PC-3 (cell line): ENCODE measurements at regions not wholly inside any gene's neighbourhood (a gene's known extent, or its start where the extent isn't known, plus 50 kb on each side); places are given as distances from the start of the nearest gene placed in this dataset.

Source experiments
- ATAC-seq: fragments of 200-7000 bp; cut with Tn5 transposase; 2 replicates; pipeline ENCODE4 v1.9.1; 2020; ENCODE audit warnings: mild to moderate bottlenecking, moderate library complexity
- BruUV-seq: library from RNA; stranded (reverse); fragments of 400-500 nt; replicated peaks from 2 replicates; lab custom pipeline; 2021; lab: Mats Ljungman, UMichigan
- CTCF ChIA-PET: fragments of 300-600 bp; sonication (Branson Sonifier 250); formaldehyde crosslinking; loops from one replicate; lab custom pipeline; 2022; ENCODE audit warnings: antibody characterized with exemption; lab: Charles Lee
- POLR2A ChIA-PET: fragments of 300-600 bp; sonication (Branson Sonifier 250); formaldehyde crosslinking; loops from one replicate; lab custom pipeline; 2022; ENCODE audit warnings: antibody characterized with exemption; ENCODE audit not compliant: unreplicated experiment; lab: Charles Lee
- DNase-seq: peaks from one replicate; pipeline ENCODE4 v3.0.0-alpha.2; 2015
- H2AFZ ChIP-seq: fragments of 300-600 bp; sonication (generic); 2 replicates; pipeline ENCODE4 v1.6.0; 2016; ENCODE audit warnings: antibody characterized with exemption, low read length
- H3F3A ChIP-seq: fragments of 300-600 bp; sonication (generic); one replicate; pipeline ENCODE4 v1.6.0; 2017; ENCODE audit warnings: antibody characterized with exemption, low read length, control low read depth, mild to moderate bottlenecking; ENCODE audit not compliant: unreplicated experiment
- H3K27ac ChIP-seq: fragments of 300-600 bp; sonication (generic); 2 replicates; pipeline ENCODE4 v1.5.1; 2016; ENCODE audit warnings: mild to moderate bottlenecking, low read length
- H3K27me3 ChIP-seq: fragments of 300-600 bp; sonication (generic); 2 replicates; pipeline ENCODE4 v1.6.1; 2016; ENCODE audit warnings: low read length, mixed read lengths
- H3K36me3 ChIP-seq: fragments of 300-600 bp; sonication (generic); 2 replicates; pipeline ENCODE4 v1.6.1; 2016; ENCODE audit warnings: low read depth, mixed run types, low read length, mixed read lengths
- H3K4me1 ChIP-seq: fragments of 300-600 bp; sonication (generic); 2 replicates; pipeline ENCODE4 v1.5.1; 2016; ENCODE audit warnings: low read length; ENCODE audit not compliant: insufficient read depth
- H3K4me2 ChIP-seq: fragments of 300-600 bp; sonication (generic); 2 replicates; pipeline ENCODE4 v1.6.0; 2016; ENCODE audit warnings: low read length
- H3K4me3 ChIP-seq: fragments of 300-600 bp; sonication (generic); 2 replicates; pipeline ENCODE4 v1.5.1; 2016; ENCODE audit warnings: mild to moderate bottlenecking, low read length, mixed read lengths
- H3K79me2 ChIP-seq: fragments of 300-600 bp; sonication (generic); 2 replicates; pipeline ENCODE4 v1.6.1; 2017; ENCODE audit warnings: low read length, mixed read lengths
- H3K9ac ChIP-seq: fragments of 300-600 bp; sonication (generic); 2 replicates; pipeline ENCODE4 v1.6.0; 2016; ENCODE audit warnings: mild to moderate bottlenecking, low read length
- H3K9me2 ChIP-seq: fragments of 300-600 bp; sonication (generic); replicated peaks from 2 replicates; pipeline ENCODE4 v1.6.1; 2016; ENCODE audit warnings: mixed run types, low read length, mixed read lengths
- H3K9me3 ChIP-seq: fragments of 300-600 bp; sonication (generic); 2 replicates; pipeline ENCODE4 v1.6.1; 2016; ENCODE audit warnings: low read length, mixed read lengths
- H4K20me1 ChIP-seq: fragments of 300-600 bp; sonication (generic); 2 replicates; pipeline ENCODE4 v1.6.1; 2016; ENCODE audit warnings: low read length, mixed read lengths
- EZH2 ChIP-seq: fragments of 300-600 bp; sonication (generic); IDR thresholded peaks from one replicate; pipeline ENCODE4 v1.6.1; 2017; ENCODE audit warnings: antibody characterized with exemption, mild to moderate bottlenecking, low read length; ENCODE audit not compliant: unreplicated experiment
- EZH2phosphoT487 ChIP-seq: fragments of 300-600 bp; sonication (generic); IDR thresholded peaks from 2 replicates; pipeline ENCODE4 v1.6.1; 2018; ENCODE audit warnings: mild to moderate bottlenecking, antibody characterized with exemption, low read length, borderline replicate concordance
- intact Hi-C: fragments of 100-400 bp; cut with micrococcal nuclease; formaldehyde crosslinking; loops from 2 replicates; pipeline ENCODE4 v1.9.0; 2023
- TF ChIP-seq, protein P1 (sequence below): fragments of 300-600 bp; sonication (generic); conservative IDR thresholded peaks from 2 replicates; pipeline ENCODE4 v1.5.1; 2017; ENCODE audit warnings: antibody characterized with exemption, low read depth, mild to moderate bottlenecking, low read length

DNA sequence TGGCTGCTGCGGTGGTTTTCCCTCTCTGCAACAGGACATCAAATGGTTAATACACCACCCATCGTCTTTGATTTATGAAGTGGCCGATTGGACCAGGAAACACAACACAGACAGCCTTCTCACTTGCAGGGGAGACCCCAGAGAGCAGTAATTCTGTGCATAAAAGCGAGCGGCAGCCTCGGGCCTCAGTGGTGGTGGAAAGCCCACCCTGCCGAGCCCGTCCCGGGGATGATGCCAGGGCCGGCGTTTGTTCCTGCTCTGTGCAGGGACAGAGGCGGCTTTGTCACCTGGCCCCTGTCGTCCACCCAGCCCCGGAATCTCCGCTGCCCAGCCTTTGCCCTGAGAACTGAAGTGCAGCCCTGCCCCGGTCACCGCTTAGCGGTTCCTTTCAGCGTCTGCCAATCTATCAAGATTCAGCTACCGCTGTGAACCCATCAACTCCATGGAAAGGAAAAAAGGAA is 184.4 kb downstream of the TSHZ3 start:
- H3K9me2 ChIP-seq: no peaks in the 10 kb centered on the region
- CTCF ChIA-PET: no interaction called here
- DNase-seq: no peak
- no peak for ATAC-seq
- no peak overlapping the region for H2AFZ ChIP-seq
- no peaks in the 10 kb centered on the region for H3K79me2 ChIP-seq
- no peak for TF ChIP-seq EZH2phosphoT487
- TF ChIP-seq, protein P1, sequence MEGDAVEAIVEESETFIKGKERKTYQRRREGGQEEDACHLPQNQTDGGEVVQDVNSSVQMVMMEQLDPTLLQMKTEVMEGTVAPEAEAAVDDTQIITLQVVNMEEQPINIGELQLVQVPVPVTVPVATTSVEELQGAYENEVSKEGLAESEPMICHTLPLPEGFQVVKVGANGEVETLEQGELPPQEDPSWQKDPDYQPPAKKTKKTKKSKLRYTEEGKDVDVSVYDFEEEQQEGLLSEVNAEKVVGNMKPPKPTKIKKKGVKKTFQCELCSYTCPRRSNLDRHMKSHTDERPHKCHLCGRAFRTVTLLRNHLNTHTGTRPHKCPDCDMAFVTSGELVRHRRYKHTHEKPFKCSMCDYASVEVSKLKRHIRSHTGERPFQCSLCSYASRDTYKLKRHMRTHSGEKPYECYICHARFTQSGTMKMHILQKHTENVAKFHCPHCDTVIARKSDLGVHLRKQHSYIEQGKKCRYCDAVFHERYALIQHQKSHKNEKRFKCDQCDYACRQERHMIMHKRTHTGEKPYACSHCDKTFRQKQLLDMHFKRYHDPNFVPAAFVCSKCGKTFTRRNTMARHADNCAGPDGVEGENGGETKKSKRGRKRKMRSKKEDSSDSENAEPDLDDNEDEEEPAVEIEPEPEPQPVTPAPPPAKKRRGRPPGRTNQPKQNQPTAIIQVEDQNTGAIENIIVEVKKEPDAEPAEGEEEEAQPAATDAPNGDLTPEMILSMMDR: no peak
- no peak for TF ChIP-seq EZH2
- H3K4me1 ChIP-seq: no peaks in the 10 kb centered on the region
- H3K36me3 ChIP-seq: no peaks in the 10 kb centered on the region
- no peaks in the 10 kb centered on the region for H3K9me3 ChIP-seq
- no peaks in the 10 kb centered on the region for H3K27me3 ChIP-seq
- H3K27ac ChIP-seq: no peak overlapping the region
- POLR2A ChIA-PET: no interaction called here
- no peak overlapping the region for H3K4me3 ChIP-seq
- no peak overlapping the region for H3K9ac ChIP-seq
- intact Hi-C loops: no loop called here
- H3K4me2 ChIP-seq: no peak overlapping the region
- H3F3A ChIP-seq: no peaks in the 10 kb centered on the region
- BruUV-seq: no TSS peak
- H4K20me1 ChIP-seq: no peaks in the 10 kb centered on the region

DNA sequence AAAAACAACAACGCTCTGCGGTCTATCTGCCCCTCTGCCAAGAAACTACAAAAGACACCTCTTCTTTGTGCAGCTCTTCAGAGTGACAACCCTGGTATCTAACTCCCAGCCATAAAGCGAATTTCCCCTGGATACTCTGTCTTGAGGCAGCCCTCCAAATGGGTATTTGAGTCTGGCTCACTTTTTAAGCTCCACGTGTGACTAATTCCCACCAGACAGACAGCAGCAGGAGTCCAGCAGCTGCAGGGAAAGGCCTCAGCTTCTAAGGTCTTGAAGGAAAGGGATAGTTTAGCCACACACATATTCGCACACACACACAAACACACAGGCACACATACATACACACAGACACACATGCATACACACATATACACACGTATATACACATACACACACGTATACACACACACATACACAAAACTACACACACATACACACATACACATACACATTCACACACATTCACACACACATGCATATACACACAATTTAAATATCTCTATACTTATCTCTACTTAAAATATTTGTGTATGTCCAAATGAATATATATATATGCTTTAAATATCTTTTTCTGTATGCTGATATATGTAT is 188.8 kb downstream of the TSHZ3 start:
- POLR2A ChIA-PET: no interaction called here
- Histone ChIP-seq H2AFZ (no peak overlapping the region), H3K4me1 (no peaks in the 10 kb centered on the region), H3K4me2 (no peak overlapping the region), H3K27ac (no peak overlapping the region), H3K27me3 (no peaks in the 10 kb centered on the region), H3K9ac (no peak overlapping the region), H3K9me3 (no peaks in the 10 kb centered on the region), H3F3A (no peaks in the 10 kb centered on the region), H3K4me3 (no peak overlapping the region), H3K9me2 (no peaks in the 10 kb centered on the region), H3K36me3 (no peaks in the 10 kb centered on the region), H4K20me1 (no peaks in the 10 kb centered on the region), H3K79me2 (no peaks in the 10 kb centered on the region)
- TF ChIP-seq EZH2phosphoT487 (no peak), EZH2 (no peak)
- TF ChIP-seq, protein P1: no peak
- BruUV-seq: no TSS peak
- DNase-seq: no peak
- intact Hi-C loops: no loop called here
- CTCF ChIA-PET: no interaction called here
- no peak for ATAC-seq

DNA sequence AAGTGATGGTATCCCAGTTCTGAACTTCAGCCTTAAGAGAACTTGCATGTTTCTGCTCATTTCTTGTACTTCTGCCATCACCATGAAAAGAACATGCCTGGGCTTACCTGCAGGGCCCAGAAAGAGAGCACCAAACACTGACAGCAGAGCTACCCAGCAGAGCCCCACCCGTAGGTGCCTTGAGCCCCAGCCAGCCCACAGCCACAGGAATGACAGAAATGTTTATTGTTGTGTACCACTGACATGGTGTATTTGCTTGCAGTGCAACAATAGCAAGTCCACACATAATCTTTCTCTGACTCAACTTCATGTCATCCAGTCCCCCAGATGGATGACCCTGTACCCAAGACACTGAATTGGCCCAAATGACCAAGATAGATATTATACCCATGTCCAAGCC is 195.2 kb downstream of the TSHZ3 start:
- peak; percentile 59 for DNase-seq
- ChIA-PET CTCF (no interaction called here), POLR2A (no interaction called here)
- Histone ChIP-seq H3K36me3 (no peaks in the 10 kb centered on the region), H4K20me1 (no peaks in the 10 kb centered on the region), H3K27me3 (no peaks in the 10 kb centered on the region), H3K9ac (no peak overlapping the region), H3K4me3 (no peak overlapping the region), H3K9me2 (no peaks in the 10 kb centered on the region), H3K4me2 (no peak overlapping the region), H3K9me3 (no peaks in the 10 kb centered on the region), H3K27ac (no peak overlapping the region), H3F3A (no peaks in the 10 kb centered on the region), H2AFZ (no peak overlapping the region), H3K79me2 (no peaks in the 10 kb centered on the region), H3K4me1 (no peaks in the 10 kb centered on the region)
- intact Hi-C loops: no loop called here
- ATAC-seq: no peak
- TF ChIP-seq, protein P1: no peak
- no TSS peak for BruUV-seq
